GM13976 (cell line): ENCODE measurements at regions not wholly inside any gene's neighbourhood (a gene's known extent, or its start where the extent isn't known, plus 50 kb on each side); places are given as distances from the start of the nearest gene placed in this dataset.

Source experiments
- DNase-seq: peaks from one replicate; pipeline ENCODE4 v3.0.0; 2012; ENCODE audit warnings: low spot score
- in situ Hi-C: fragments of 300-500 bp; cut with MboI; formaldehyde crosslinking; loops from one replicate; pipeline ENCODE4 v1.12.0; 2022; ENCODE audit warnings: low sequenced_read_pairs, mixed read lengths, inconsistent platforms; ENCODE audit not compliant: unreplicated experiment
- TF ChIP-seq, protein P1 (sequence below): IDR thresholded peaks from 2 replicates; pipeline ENCODE4 v1.5.1; 2012; ENCODE audit warnings: borderline replicate concordance, mild to moderate bottlenecking; ENCODE audit not compliant: insufficient read depth; ENCODE audit errors: extremely low read depth, missing control alignments, control extremely low read depth

DNA sequence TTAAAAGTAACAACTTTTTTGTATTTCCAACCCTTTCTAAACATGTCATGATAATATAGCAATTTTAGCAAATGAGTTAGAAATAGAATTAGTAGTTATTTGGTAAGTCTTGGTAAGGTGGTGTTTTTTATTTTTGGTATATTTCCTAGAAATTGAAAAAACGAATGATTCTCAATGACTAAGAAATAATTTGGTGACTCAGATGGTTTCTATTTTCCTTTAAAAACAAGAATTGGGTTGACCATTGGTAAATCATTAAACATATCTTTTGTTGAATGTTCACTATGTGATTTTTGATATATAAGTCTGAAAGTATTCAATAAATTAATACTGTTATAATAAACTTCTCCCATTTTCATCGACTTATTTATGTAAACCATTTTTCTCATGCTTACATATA, 206.2 kb upstream of the BANK1 start:
- DNase-seq, result no peak
- TF ChIP-seq, protein P1, sequence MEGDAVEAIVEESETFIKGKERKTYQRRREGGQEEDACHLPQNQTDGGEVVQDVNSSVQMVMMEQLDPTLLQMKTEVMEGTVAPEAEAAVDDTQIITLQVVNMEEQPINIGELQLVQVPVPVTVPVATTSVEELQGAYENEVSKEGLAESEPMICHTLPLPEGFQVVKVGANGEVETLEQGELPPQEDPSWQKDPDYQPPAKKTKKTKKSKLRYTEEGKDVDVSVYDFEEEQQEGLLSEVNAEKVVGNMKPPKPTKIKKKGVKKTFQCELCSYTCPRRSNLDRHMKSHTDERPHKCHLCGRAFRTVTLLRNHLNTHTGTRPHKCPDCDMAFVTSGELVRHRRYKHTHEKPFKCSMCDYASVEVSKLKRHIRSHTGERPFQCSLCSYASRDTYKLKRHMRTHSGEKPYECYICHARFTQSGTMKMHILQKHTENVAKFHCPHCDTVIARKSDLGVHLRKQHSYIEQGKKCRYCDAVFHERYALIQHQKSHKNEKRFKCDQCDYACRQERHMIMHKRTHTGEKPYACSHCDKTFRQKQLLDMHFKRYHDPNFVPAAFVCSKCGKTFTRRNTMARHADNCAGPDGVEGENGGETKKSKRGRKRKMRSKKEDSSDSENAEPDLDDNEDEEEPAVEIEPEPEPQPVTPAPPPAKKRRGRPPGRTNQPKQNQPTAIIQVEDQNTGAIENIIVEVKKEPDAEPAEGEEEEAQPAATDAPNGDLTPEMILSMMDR, result no peak
- in situ Hi-C loops, result no loop called here

DNA sequence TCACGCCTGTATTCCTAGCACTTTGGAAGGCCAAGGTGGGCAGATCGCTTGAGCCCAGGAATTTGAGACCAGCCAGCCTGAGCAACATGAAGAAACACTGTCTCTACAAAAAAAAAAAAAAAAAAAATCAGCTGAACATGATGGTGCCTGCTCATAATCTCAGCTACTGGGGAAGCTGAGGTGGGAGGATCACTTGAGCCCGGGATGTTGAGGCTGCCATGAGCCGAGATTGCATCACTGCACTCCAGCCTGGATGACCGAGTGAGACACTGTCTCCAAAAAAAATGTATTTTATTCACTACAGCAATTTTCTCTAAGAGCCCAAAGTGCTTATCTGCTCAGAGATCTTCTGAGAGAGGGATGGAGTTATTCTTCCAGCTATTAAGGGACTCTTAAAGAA, 215.8 kb upstream of the PPP3CA start:
- in situ Hi-C loops, result no loop called here
- DNase-seq, result no peak
- TF ChIP-seq, protein P1, result no peak

DNA sequence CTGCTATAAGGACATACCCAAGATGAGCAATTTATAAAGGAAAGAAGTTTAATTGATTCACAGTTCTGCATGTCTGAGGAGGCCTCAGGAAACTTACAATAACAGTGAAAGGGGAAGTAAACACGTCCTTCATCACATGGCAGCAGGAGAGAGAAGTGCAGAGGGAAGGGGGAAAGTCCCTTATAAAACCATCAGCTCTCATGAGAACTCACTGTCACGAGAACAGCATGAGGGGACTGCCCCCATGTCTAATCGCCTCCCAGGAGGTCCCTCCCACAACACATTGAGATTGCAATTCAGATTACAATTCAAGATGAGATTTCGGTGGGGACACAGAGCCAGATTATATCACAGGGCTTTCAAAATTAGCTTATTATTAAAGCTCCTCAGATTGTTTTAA, 209.5 kb upstream of the PPP3CA start:
- TF ChIP-seq, protein P1, result no peak
- in situ Hi-C loops, result no loop called here
- DNase-seq, result no peak

DNA sequence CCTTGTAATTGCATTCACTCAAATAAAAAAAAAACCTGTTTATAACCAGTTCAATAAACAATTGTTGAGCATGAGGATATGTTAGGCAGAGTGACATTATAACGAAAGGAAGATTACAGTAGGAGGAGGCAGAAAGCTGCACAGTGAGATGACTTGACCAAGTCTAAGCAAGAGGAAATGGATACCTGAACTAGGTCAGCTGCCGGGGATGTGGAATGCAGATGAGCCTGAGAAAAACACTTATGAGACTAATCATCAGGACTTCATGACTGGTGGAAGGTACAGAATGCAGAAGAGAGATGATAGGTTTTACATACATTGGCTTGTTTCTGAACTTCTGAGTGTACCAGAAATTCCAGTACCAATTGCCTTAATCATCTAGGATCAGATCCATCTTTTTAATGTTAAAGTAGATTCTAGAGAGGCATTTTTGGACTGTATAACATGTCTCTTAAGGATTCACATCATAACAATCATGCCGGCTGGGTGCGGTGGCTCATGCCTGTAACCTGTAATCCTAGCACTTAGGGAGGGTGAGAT, 208.1 kb upstream of the PPP3CA start:
- in situ Hi-C loops, result no loop called here
- TF ChIP-seq, protein P1, result no peak
- no peak for DNase-seq

- no peak for DNase-seq
- in situ Hi-C loops, result no loop called here
- TF ChIP-seq, protein P1, result no peak
Measured at GRCh38 chr4:101540336-101540735, 193.0 kb upstream of the PPP3CA start.

- no peak for DNase-seq
- in situ Hi-C loops, result no loop called here
- TF ChIP-seq, protein P1, result no peak
Measured at GRCh38 chr4:101528526-101528925, 181.2 kb upstream of the PPP3CA start.

GRCh38 chr4:101527188-101527587, 179.9 kb upstream of the PPP3CA start:
- peak; percentile 53 for DNase-seq

More at GRCh38 chr4:101527188-101527587, 179.9 kb upstream of the PPP3CA start:
- in situ Hi-C loops, result no loop called here
- TF ChIP-seq, protein P1, result no peak
